GM03348 (cell line): ENCODE measurements at regions not wholly inside any gene's neighbourhood (a gene's known extent, or its start where the extent isn't known, plus 50 kb on each side); places are given as distances from the start of the nearest gene placed in this dataset.
A peak's percentile ranks its signal among the peaks of the same experiment; 100 is the strongest.

Experiments used
- DNase-seq: peaks from one replicate; pipeline ENCODE4 v3.0.0; 2012; ENCODE audit warnings: low spot score

DNA sequence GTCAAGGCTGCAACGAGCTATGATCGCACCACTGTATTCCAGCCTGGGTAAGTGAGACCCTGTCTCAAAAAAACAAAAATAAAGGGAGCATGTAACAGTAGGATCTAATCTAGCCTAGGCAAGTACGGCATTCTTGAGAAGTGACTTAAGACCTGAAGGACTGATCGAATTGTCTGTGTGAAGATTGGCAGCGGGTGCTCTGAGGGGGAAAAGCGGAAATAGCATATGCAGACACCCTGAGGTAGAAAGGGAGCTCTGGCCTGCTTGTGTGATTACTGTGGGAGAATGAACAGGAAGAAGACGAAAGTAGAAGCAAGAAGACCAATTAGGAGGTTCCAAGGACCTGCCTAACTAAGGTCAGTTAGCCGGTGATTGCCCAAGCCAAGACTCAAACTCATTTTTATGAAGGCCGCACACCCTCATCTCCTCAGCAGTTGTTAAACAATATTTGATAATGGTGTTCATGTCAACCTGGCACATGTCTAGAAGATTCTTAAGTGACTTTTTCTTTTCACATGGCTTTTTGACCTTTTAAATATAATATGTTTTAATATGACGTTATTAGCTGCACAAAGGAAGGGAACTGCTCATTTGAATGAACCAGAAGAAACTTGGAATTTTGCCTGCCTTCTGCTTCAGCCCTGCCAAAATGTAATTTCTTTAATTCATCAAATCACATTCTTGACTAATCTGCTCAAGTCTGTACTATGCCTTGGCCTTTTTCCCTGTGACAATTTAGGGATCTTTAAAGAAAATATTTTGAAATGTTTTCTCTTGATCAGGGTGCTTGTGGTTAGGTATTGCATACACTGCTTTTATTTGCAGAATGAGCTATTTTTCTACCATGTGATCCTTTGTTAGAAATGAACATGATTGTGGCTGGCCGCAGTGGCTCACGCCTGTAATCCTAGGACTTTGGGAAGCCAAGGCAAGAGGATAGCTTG is 289.2 kb upstream of the DMRT1 start:
- no peak for DNase-seq

DNA sequence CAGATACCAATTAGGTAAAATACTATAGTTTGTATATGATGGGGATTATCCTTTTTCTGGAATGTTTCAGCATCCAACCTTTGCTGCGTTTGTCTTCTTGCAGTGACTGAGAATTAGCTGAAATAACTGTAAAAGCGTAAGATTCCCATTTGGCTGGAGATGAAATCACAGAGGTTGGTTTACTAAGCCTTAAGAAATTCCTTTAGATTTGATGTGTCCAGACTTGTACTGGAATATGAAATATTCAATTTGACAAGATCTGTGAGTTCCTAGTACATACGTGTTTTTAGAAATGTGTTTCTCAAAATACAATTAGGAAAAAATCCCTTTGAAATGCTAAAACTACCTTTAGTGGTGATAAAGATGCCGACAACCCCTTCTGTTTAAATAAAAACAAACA is 286.0 kb upstream of the DMRT1 start:
- no peak for DNase-seq

DNA sequence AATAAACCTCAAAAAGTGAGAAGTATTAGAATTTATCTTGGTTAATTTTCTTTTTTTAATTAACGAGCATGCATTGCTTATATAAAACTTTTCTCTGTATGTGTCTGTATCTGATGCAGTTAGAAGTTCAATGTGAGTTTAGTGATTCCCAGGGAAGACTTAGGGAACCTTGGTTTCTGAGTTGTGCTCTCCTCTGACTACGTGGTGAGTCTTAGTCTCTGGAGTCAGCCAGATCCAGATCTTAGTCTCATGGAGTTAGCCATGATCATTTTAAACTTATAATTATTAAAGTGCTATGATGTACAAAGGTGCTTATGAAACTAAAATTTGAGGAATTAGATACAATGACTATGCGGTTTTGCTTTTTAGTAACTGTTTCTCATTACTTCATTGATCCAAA is 285.3 kb upstream of the DMRT1 start:
- no peak for DNase-seq

DNA sequence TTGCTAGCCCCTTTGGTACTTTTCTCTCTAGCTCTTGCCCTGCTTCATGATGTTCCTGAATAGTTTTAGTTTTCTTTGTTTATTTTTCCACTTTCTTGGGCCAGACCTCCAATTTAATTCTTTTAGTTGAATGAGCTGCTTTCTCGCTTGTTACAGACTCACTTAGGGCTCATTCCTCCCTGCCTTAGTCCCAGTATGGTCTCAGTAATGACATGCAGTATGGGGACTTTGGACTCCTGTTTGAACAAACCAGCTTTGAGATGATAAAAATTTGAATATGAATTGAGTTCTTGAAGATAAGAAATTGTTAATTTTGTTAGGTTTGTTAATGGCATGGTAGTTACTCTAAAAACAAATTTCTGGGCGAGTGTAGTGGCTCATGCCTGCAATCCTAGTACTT is 284.8 kb upstream of the DMRT1 start:
- DNase-seq, result no peak

DNA sequence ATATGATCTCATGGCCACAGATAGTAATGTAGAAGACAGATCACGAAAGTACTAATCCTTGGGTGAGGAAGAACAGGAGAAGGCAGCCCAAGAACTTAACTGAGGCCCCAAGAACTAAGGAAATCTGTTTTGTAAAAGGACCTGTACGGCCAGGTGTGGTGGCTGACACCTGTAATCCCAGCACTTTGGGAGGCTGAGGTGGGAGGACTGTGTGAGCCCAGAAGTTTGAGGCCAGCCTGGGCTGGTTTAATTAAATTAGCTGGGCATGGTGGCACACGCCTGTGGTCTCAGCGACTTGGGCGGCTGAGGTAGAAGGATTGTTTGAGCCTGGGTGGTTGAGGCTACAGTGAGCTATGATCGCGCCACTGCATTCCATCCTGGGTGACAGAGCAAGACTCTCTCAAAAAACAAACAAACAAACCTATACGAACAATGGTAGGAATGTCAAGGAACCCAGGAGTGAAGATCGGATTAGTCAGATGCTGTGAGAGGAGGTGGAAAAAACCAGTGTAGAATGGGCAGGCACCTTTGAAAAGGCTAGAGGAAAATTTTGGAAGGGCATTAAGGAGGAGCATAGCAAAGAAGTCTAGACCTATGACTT is 283.8 kb upstream of the DMRT1 start:
- DNase-seq, result no peak

DNA sequence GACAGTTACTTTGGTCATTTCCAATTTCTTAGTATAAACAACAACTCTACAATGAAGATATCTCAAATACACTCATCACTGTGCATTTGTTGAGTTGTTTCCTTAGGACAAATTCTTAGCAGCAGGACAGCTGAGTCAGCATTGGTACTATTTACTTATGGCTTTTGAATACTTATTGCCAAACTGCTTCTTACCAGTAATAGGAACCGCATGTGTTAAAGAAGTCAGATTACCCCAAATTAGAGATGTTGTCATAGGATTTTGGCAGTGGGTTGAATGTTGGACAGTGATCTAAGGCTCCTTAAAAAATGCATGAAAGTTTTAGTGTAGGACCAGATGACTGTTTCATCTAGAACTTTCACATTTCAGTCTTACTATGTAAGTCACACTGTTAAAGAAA is 280.1 kb upstream of the DMRT1 start:
- DNase-seq, result no peak

DNA sequence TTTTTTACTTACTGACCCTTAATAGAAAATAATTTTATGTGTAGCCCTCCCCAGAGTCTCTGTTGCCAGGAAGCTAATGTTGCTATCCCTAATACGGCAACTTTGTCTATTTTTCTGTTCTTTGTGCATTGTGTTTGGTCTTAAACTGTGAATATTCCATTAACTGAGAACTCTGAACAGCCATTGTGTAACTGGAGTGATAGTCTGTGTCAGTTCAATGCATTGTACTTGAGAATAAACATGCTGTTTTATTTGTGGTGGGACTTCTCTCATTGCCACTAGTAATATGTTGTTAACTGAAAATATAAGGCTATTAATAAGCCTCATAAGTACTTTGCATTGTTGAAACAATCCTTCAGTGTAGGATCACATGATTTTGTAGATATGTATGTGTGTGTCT is 278.3 kb upstream of the DMRT1 start:
- no peak for DNase-seq

DNA sequence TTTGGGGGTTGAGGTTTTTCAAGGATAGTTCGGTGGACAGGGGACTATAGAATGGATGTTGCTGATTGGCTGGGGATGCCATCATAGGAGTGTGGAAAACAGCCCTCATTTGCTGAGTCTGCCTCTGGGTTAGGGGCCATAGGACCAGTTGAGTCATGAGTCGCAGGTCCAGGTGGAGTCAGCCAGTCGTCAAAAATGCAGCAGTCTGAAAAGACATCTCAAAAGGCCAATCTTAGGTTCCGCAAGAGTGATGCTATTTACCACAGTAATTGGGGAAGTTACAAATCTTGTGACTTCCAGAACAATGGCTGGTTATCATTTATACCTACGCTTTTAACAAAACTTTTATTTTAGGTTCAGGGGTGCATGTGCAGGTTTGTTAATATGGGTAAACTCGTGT is 276.0 kb upstream of the DMRT1 start:
- DNase-seq, result no peak

DNA sequence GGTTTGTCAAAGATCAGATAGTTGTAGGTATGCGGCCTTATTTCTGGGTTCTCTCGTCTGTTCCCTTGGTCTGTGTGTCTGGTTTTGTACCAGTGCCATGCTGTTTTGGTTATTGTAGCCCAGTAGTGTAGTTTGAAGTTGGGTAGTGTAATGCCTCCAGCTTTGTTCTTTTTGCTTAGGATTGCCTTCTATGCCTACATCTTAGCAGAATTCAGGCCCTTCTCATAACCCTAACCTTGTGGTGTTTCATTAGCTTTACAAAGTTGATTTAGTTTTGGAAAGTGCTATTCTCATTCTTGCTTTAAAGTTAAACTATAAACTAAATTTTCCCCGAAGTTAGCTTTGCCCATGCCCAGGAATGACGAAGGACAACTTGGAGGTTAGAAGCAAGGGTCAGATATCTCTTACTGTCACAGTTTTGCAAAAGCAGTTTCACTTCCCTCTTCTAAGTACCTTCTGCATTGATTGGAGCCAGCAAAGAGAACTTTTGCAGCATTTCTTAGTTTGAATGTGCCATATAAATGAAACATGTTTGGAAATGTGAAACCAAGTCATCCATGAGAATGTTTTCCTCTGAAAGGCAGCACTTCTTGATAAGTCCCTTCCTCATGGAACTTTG is 274.3 kb upstream of the DMRT1 start:
- DNase-seq, result no peak

DNA sequence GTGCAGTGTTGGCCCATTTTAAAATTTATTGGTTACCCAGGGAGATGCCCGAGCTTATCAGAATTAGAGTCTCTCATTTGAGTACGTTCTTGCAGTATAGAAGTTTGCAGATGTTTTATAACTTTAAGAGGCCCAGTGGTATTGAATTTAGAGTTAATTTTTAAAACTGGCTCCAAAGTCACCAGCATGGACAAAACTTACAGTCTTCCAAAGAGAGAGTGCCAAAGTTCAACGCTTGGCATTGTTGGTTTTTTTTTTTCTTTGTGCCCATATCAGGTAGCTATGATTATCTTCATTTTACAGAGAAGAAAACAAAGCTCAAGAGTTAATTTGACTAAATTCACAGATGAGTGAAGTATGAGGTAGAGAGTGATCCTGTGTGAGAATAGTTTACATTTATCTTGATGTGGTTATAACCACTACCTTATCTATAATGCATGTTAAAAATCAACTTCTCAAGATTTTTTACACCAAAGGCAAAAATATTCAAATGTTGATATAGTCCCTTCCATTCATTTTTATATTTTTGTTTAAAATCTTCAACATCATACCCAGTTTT is 273.7 kb upstream of the DMRT1 start:
- no peak for DNase-seq

DNA sequence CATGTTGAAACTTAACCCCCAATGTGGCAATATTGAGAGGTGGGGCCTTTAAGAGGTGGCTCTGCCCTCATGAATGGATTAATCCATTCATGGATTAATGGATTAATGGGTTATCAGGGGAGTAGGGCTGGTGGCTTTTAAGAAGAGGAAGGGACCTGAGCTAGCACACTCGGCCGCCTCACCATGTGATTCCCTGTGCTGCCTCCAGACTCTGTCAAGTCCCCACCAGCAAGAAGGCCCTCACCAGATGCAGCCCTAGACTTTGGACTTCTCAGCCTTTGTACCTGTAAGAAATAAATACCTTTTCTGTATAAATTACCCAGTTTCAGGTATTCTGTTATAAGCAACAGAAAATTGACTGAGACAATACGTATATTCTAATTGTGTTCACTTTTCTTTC is 272.2 kb upstream of the DMRT1 start:
- DNase-seq, result no peak

DNA sequence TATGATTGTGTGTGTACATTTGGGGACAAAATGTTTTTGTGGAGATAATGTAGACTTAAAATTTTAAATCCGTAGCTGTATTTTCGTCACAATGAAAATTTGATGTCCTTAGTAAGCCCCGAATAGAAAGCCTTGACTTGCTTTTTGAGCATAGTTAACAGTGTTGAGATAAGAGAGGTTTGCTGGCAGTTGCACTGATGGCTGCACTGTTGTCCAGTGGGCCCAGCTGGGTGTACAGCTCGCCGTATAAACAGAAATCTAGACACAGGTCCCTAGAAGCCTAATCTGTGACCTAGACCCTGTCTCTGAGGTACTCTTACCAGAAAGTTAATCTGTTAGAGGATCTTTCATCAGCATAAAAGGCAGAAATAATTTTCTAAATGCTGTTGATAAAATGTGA is 271.3 kb upstream of the DMRT1 start:
- no peak for DNase-seq

DNA sequence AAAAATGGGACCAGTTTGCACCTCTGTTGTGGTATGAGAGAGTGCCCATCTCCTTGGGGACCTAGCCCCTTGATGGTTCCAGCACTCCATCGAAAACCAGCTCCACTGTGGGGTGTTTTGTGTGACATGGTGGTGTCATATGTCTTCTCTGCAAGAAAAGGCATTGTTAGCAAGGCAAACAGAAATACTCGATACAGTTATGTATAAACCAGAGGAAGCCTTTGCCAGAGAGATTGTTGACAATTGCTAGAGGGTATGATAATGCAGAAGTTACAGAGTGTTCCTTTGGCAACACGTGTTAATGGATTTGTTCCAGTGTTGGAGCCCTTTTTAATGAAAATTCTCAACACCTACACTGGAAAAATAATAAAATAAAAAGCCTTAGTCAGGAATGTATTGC is 270.4 kb upstream of the DMRT1 start:
- no peak for DNase-seq

DNA sequence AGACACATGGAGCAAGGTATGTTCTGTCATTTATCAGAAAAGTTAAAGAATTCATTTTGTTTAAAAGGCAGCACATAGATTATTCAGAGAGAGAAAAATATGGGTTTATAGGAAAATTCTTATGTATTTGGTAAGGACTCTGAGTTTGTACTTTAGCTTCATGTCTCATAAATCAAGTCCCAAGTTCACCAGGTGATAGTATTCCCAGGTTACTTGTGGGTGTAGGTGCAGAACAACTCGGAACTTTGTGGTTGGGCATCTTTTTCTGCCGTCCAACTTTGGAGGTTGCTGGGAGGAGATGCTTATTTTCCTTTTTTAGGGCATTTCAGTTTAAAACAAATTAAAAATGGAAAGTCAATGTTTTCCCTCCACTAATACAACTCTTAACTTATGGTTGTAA is 269.8 kb upstream of the DMRT1 start:
- DNase-seq, result no peak

DNA sequence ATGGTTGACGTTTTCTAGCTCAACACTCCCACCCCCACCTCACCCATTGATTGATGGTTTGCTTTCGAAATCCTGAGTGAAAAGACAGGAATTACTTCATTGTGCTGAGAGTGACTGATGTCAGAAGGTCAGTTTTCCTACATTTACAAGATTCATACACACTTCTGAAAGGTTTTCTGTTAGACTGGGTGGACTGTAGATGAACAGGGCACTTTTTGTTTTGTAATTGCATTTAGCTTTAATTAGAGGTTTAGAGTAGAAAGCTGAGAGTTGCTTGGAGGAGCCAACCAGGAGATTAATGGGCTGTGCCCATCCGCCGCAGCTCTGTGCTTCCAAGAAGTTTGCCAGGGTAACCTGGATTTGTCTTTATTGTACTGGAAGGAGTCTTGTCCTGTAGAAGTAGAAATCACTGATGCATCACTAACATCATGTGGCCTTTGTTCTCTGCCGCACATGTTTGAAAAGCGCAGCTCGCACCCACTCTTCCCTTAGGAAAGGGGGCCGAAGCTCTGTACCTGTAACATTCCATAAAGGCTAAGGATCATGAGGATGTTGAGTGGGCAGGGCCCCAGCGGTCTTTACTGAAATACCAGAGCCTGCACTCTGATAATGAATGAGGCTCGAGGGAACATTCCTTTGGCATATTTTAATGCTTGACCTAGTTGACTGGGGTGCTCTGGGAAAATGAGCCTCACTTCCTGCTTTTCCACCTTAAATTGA is 267.6 kb upstream of the DMRT1 start:
- DNase-seq, result no peak

DNA sequence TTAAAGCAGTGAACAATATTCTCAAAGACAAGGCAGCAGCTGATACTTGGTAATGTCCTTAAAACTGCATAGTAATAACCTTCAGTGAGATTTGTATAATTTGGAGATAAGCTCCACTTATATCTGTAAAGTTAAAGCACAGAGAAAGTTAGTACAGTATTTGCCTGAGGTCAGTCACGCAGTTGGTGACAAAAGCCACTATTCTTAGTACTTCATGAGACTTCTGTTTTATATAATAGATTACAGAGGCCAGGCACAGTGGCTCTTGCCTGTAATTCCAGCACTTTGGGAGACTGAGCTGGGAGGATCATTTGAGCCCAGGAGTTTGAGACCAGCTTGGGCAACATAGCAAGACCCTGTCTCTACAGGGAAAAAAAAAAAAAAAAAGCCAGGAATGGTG is 266.4 kb upstream of the DMRT1 start:
- DNase-seq, result no peak

DNA sequence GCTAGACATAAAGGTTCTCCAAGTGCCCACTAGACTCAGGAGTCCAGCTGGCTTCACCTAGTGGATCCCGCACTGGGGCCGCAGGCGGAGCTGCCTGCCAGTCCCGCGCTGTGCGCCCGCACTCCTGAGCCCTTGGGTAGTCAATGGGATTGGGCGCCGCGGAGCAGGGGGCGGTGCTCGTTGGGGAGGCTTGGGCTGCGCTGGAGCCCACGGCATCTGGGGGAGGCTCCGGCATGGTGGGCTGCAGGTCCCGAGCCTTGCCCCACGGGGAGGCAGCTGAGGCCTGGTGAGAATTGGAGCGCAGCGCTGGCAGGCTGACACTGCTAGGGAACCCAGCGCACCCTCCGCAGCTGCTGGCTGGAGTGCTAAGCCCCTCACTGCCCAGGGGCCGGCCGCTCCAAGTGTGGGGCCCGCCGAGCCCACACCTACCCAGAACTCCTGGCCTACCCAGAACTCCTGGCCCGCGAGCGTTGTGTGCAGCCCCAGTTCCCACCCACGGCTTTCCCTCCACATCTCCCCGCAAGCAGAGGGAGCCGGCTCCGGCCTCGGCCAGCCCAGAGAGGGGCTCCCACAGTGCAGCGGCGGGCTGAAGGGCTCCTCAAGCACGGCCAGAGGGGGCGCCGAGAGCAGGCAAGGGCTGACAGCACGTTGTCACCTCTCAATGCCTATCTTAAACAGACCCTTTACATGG is 260.7 kb upstream of the DMRT1 start:
- no peak for DNase-seq

DNA sequence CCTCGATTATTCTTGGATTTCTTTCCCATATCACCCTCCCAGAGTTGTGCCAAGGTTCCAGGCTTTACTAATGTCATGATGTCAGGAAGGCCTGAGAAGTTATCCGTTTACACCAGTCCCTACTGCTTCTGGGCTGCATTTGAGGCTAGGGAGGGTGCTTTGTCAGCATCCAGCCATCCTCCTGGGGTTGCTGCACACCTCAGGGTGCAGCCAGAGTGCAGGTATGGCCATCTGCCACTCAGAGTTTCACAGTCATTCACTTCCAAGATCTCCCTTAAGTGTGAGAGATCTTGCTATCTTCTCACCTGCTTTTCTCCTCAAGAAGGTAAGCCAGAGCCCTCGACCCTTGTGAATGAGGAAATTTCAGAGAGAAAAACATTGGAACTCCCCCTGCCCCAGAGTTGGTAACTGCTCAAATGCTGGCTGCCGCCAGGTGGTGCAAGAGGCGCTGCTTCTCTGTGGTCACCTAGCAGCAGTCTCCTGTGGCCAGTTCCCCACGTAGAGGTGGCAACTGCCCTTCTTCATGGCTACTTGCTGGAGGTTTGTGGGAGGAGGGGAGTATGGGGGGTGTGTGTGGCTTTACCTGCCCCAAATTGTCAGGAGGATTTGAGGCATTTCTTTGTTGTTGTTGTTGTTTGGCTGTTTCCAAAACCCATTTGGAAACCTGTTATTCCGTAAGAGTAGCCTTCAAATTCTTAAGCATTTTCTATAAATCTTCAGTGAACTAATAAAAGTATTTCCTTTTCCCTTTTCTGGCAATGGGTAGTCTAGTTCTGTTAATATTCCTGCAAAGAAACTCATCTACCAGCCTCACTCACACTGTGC is 259.6 kb upstream of the DMRT1 start:
- peak; percentile 24 for DNase-seq

DNA sequence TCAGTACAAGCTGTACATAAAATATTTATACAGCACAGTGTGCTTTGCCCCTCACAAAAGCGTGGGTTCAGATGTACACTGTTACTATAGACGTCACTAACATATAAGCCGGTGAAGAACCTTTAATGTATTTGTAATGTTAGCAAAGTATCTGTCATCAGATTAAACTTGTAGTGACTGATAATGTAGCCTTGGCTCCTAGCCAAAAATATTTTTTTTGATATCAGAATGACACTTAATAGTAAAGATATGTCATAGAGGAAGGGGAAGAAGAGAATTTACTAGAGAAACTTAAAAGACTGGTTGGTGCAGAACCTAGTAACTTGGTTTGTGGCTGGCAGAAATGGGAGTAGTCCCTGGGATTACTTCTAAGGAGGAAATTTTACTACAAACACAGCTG is 258.7 kb upstream of the DMRT1 start:
- DNase-seq, result no peak

DNA sequence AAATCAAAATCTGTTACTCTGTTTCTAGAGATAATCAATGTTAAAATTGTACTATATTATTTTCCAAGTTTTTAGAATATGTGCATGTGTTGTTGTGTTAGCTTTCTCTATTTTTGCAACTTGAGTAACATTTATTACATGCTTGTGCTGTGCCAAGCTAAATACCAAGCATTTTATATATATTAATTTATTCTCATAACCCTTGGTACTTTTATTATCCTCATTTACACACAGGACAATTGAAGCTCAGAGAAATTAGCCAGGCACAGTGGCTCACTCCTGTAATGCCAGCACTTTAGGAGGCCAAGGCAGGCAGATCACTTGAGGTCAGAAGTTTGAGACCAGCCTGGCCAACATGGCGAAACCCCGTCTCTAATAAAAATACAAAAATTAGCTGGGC is 254.0 kb upstream of the DMRT1 start:
- DNase-seq, result no peak

DNA sequence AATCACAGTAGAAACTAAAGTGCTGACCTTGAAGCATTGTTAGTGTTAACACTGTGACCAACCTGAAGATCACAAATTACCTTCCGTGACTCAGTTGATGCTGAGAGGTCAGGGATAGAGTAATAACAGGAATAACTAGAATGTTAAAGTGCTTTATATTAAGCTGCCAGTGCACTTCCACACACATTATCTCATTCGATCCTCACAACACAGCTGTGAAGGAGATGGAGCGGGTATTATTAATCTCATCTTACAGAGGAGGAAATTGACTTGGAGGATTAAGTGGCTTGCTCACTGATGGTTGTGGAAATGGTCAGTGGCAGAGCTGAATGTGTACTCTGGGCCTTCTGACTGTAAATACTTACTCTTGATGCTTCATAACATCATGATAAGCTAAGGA is 252.5 kb upstream of the DMRT1 start:
- DNase-seq, result no peak
